AG08396 (cell line): ENCODE measurements at regions not wholly inside any gene's neighbourhood (a gene's known extent, or its start where the extent isn't known, plus 50 kb on each side); places are given as distances from the start of the nearest gene placed in this dataset.

ENCODE experiments used
- DNase-seq: peaks from one replicate; pipeline ENCODE4 v3.0.0; 2012; ENCODE audit warnings: low spot score, mixed read lengths

GRCh38 chr18:39113790-39114189 is 1548.2 kb upstream of the CELF4 start:
- DNase-seq: no peak

GRCh38 chr18:39105104-39105503 is 1539.5 kb upstream of the CELF4 start:
- no peak for DNase-seq

- DNase-seq: no peak
These were observed 1507.4 kb upstream of the CELF4 start for GRCh38 chr18:39072970-39073369.

- DNase-seq: no peak
These were observed 1496.8 kb upstream of the CELF4 start for GRCh38 chr18:39062426-39062825.

GRCh38 chr18:39058386-39059000 is 1492.9 kb upstream of the CELF4 start:
- no peak for DNase-seq

- DNase-seq: no peak
These were observed 1491.9 kb upstream of the CELF4 start for GRCh38 chr18:39057423-39058064.

- DNase-seq: no peak
These were observed 1488.0 kb upstream of the CELF4 start for GRCh38 chr18:39053571-39053970.

GRCh38 chr18:39051013-39051412 is 1485.4 kb upstream of the CELF4 start:
- no peak for DNase-seq

- DNase-seq: no peak
These were observed 1474.2 kb upstream of the CELF4 start for GRCh38 chr18:39039813-39040212.

GRCh38 chr18:39037925-39038324 is 1472.3 kb upstream of the CELF4 start:
- no peak for DNase-seq

GRCh38 chr18:39033312-39033711 is 1467.7 kb upstream of the CELF4 start:
- no peak for DNase-seq

- DNase-seq: no peak
These were observed 1466.0 kb upstream of the CELF4 start for GRCh38 chr18:39031647-39032046.

- no peak for DNase-seq
These were observed 1464.6 kb upstream of the CELF4 start for GRCh38 chr18:39030124-39030655.

GRCh38 chr18:39025531-39025930 is 1459.9 kb upstream of the CELF4 start:
- DNase-seq: no peak

- no peak for DNase-seq
These were observed 1454.4 kb upstream of the CELF4 start for GRCh38 chr18:39019989-39020388.

- DNase-seq: no peak
These were observed 1441.7 kb upstream of the CELF4 start for GRCh38 chr18:39007031-39007902.

- no peak for DNase-seq
These were observed 1430.5 kb upstream of the CELF4 start for GRCh38 chr18:38996056-38996455.

GRCh38 chr18:38993342-38993741 is 1427.7 kb upstream of the CELF4 start:
- DNase-seq: no peak

- DNase-seq: no peak
These were observed 1419.4 kb upstream of the CELF4 start for GRCh38 chr18:38984968-38985367.

GRCh38 chr18:38982072-38982471 is 1416.5 kb upstream of the CELF4 start:
- no peak for DNase-seq

GRCh38 chr18:38981389-38981788 is 1415.8 kb upstream of the CELF4 start:
- DNase-seq: no peak

- DNase-seq: no peak
These were observed 1414.8 kb upstream of the CELF4 start for GRCh38 chr18:38980420-38980819.

- no peak for DNase-seq
These were observed 1407.0 kb upstream of the CELF4 start for GRCh38 chr18:38972571-38972970.
